Glutamatergic neuron (in vitro differentiated cells): ENCODE measurements at regions not wholly inside any gene's neighbourhood (a gene's known extent, or its start where the extent isn't known, plus 50 kb on each side); places are given as distances from the start of the nearest gene placed in this dataset.

Experiments
- DNase-seq: peaks from one replicate; pipeline ENCODE4 v3.0.0; 2022
- H3K27ac Mint-ChIP-seq: one replicate; pipeline ENCODE4 v1.8.0; 2020; ENCODE audit warnings: mild to moderate bottlenecking, mixed read lengths, inconsistent platforms; ENCODE audit not compliant: unreplicated experiment
- H3K27me3 Mint-ChIP-seq: one replicate; pipeline ENCODE4 v1.8.0; 2020; ENCODE audit warnings: mild to moderate bottlenecking, moderate library complexity, mixed read lengths, inconsistent platforms; ENCODE audit not compliant: unreplicated experiment
- H3K36me3 Mint-ChIP-seq: one replicate; pipeline ENCODE4 v1.8.0; 2020; ENCODE audit warnings: mild to moderate bottlenecking, mixed read lengths, inconsistent platforms; ENCODE audit not compliant: unreplicated experiment
- H3K4me1 Mint-ChIP-seq: one replicate; pipeline ENCODE4 v1.8.0; 2020; ENCODE audit warnings: mild to moderate bottlenecking, low read depth, mixed read lengths, inconsistent platforms; ENCODE audit not compliant: unreplicated experiment
- H3K4me3 Mint-ChIP-seq: one replicate; pipeline ENCODE4 v1.8.0; 2020; ENCODE audit warnings: mild to moderate bottlenecking, mixed read lengths, inconsistent platforms; ENCODE audit not compliant: unreplicated experiment
- H3K9me3 Mint-ChIP-seq: one replicate; pipeline ENCODE4 v1.8.0; 2020; ENCODE audit warnings: mild to moderate bottlenecking, moderate library complexity, mixed read lengths, inconsistent platforms; ENCODE audit not compliant: unreplicated experiment
- CTCF ChIP-seq: fragments of 200-600 bp; sonication (generic); IDR thresholded peaks from one replicate; pipeline ENCODE4 v1.5.0; 2021; ENCODE audit not compliant: partially characterized antibody, unreplicated experiment

GRCh38 chr10:84798312-84798711, 469.9 kb downstream of the CCSER2 start:
- Mint-ChIP-seq H3K4me1 (no peaks in the 10 kb centered on the region), H3K27ac (no peak overlapping the region), H3K9me3 (no peaks in the 10 kb centered on the region), H3K4me3 (no peak overlapping the region), H3K27me3 (no peaks in the 10 kb centered on the region), H3K36me3 (no peaks in the 10 kb centered on the region)
- DNase-seq = no peak
- no peak for TF ChIP-seq CTCF

- H3K9me3 Mint-ChIP-seq = no peaks in the 10 kb centered on the region
- no peak for TF ChIP-seq CTCF
- H3K27ac Mint-ChIP-seq = no peak overlapping the region
- H3K36me3 Mint-ChIP-seq = no peaks in the 10 kb centered on the region
- DNase-seq = no peak
- no peaks in the 10 kb centered on the region for H3K27me3 Mint-ChIP-seq
- no peak overlapping the region for H3K4me3 Mint-ChIP-seq
- H3K4me1 Mint-ChIP-seq = no peaks in the 10 kb centered on the region
These were observed 472.8 kb downstream of the CCSER2 start for GRCh38 chr10:84801156-84801555.

- DNase-seq = no peak
- Mint-ChIP-seq H3K36me3 (no peaks in the 10 kb centered on the region), H3K27me3 (no peaks in the 10 kb centered on the region), H3K27ac (no peak overlapping the region), H3K9me3 (no peaks in the 10 kb centered on the region), H3K4me3 (no peak overlapping the region), H3K4me1 (no peaks in the 10 kb centered on the region)
- TF ChIP-seq CTCF = no peak
These were observed 473.5 kb downstream of the CCSER2 start for GRCh38 chr10:84801916-84802315.

- Mint-ChIP-seq H3K36me3 (no peaks in the 10 kb centered on the region), H3K27me3 (no peaks in the 10 kb centered on the region), H3K9me3 (no peaks in the 10 kb centered on the region), H3K4me1 (peaks cover under 1% of the 10 kb centered on the region), H3K27ac (no peak overlapping the region), H3K4me3 (no peak overlapping the region)
- no peak for DNase-seq
- no peak for TF ChIP-seq CTCF
These were observed 476.8 kb downstream of the CCSER2 start for GRCh38 chr10:84805149-84805548.

- Mint-ChIP-seq H3K27ac (no peak overlapping the region), H3K36me3 (no peaks in the 10 kb centered on the region)
- TF ChIP-seq CTCF = no peak
These were observed 482.7 kb downstream of the CCSER2 start for GRCh38 chr10:84811113-84811512.

More at GRCh38 chr10:84811113-84811512, 482.7 kb downstream of the CCSER2 start:
- H3K9me3 Mint-ChIP-seq = no peaks in the 10 kb centered on the region
- H3K4me3 Mint-ChIP-seq = no peak overlapping the region
- peaks cover 5% of the 10 kb centered on the region for H3K4me1 Mint-ChIP-seq
- no peaks in the 10 kb centered on the region for H3K27me3 Mint-ChIP-seq
- DNase-seq = no peak
